OCI-LY3 (cell line): ENCODE measurements at regions not wholly inside any gene's neighbourhood (a gene's known extent, or its start where the extent isn't known, plus 50 kb on each side); places are given as distances from the start of the nearest gene placed in this dataset.

Source experiments
- CTCF ChIP-seq: fragments of 200-600, 300-600 bp; sonication (generic); IDR thresholded peaks from 2 replicates; pipeline ENCODE4 v1.5.1; 2014; ENCODE audit warnings: antibody characterized with exemption, low read length, low read depth
- EZH2phosphoT487 ChIP-seq: fragments of 200-600 bp; shearing (Covaris generic); IDR thresholded peaks from 2 replicates; pipeline ENCODE4 v1.6.1; 2018; ENCODE audit warnings: antibody characterized with exemption, mixed run types, low read depth

- no peak for TF ChIP-seq CTCF
- no peak for TF ChIP-seq EZH2phosphoT487
Observed at GRCh38 chr10:78165172-78165571, 131.5 kb downstream of the RPS24 start.
